T-helper 2 cell (primary cell): ENCODE measurements at regions not wholly inside any gene's neighbourhood (a gene's known extent, or its start where the extent isn't known, plus 50 kb on each side); places are given as distances from the start of the nearest gene placed in this dataset.
"Not testable (repeated sequence)": the region's sequence is repeated elsewhere in the genome, so short reads cannot be mapped to it uniquely, and the experiment has no call there.

ENCODE experiments used
- DNase-seq, 5 experiments: peaks; one replicate each; pipeline versions ENCODE4 v3.0.0 to v3.0.0-alpha.2; 2012 to 2022

GRCh38 chr12:46569826-46570439 lies 197.4 kb upstream of the SLC38A2 start:
- no peak for DNase-seq

GRCh38 chr12:46567667-46568066 lies 195.1 kb upstream of the SLC38A2 start:
- DNase-seq: no peak

GRCh38 chr12:46562625-46563225 lies 190.2 kb upstream of the SLC38A2 start:
- DNase-seq: no peak

- DNase-seq: not testable (repeated sequence)
These were observed 189.4 kb upstream of the SLC38A2 start for GRCh38 chr12:46561769-46562624.

GRCh38 chr12:46560874-46561273 lies 188.3 kb upstream of the SLC38A2 start:
- no peak for DNase-seq

- no peak for DNase-seq
These were observed 187.5 kb upstream of the SLC38A2 start for GRCh38 chr12:46560089-46560488.

- DNase-seq: no peak
These were observed 186.7 kb upstream of the SLC38A2 start for GRCh38 chr12:46559311-46559710.

- DNase-seq: no peak
These were observed 186.1 kb upstream of the SLC38A2 start for GRCh38 chr12:46558677-46559076.

GRCh38 chr12:46557539-46558373 lies 185.2 kb upstream of the SLC38A2 start:
- DNase-seq: no peak

- DNase-seq: no peak
These were observed 184.4 kb upstream of the SLC38A2 start for GRCh38 chr12:46556819-46557524.

- DNase-seq: no peak
These were observed 183.6 kb upstream of the SLC38A2 start for GRCh38 chr12:46556105-46556559.

GRCh38 chr12:46555406-46555852 lies 182.9 kb upstream of the SLC38A2 start:
- no peak for DNase-seq

GRCh38 chr12:46554460-46554859 lies 181.9 kb upstream of the SLC38A2 start:
- DNase-seq: no peak

GRCh38 chr12:46553911-46554310 lies 181.3 kb upstream of the SLC38A2 start:
- DNase-seq: no peak

GRCh38 chr12:46553266-46553665 lies 180.7 kb upstream of the SLC38A2 start:
- DNase-seq: no peak

GRCh38 chr12:46550266-46550879 lies 177.8 kb upstream of the SLC38A2 start:
- no peak for DNase-seq

GRCh38 chr12:46549527-46550265 lies 177.1 kb upstream of the SLC38A2 start:
- DNase-seq: peak in 1 of 5 experiments; percentile 58

- DNase-seq: no peak
These were observed 176.1 kb upstream of the SLC38A2 start for GRCh38 chr12:46548605-46549071.

GRCh38 chr12:46547421-46548354 lies 175.1 kb upstream of the SLC38A2 start:
- DNase-seq: no peak
